MCF 10A (cell line): ENCODE measurements at regions not wholly inside any gene's neighbourhood (a gene's known extent, or its start where the extent isn't known, plus 50 kb on each side); places are given as distances from the start of the nearest gene placed in this dataset.

ENCODE experiments used
- BruUV-seq: library from RNA; stranded (reverse); fragments of 400-500 nt; replicated peaks from 2 replicates; lab custom pipeline; 2021; lab: Mats Ljungman, UMichigan
- CTCF ChIA-PET: fragments of 300-600 bp; sonication (Branson Sonifier 250); formaldehyde crosslinking; extraction: SDS; loops from one replicate; lab custom pipeline; 2021; ENCODE audit warnings: antibody characterized with exemption, inconsistent platforms; lab: Yijun Ruan, JAX
- POLR2A ChIA-PET: fragments of 300-600, 350-650 bp; sonication (Branson Sonifier 250); formaldehyde crosslinking; extraction: SDS; loops from one replicate; lab custom pipeline; 2020; ENCODE audit warnings: antibody characterized with exemption, inconsistent platforms; lab: Yijun Ruan, JAX
- DNase-seq: peaks from one replicate; pipeline ENCODE4 v3.0.0-alpha.2; 2018; ENCODE audit not compliant: unreplicated experiment
- H3K27ac Mint-ChIP-seq: one replicate; pipeline ENCODE4 v1.8.0; 2022; ENCODE audit warnings: mild to moderate bottlenecking, low read depth, mixed read lengths; ENCODE audit not compliant: unreplicated experiment
- H3K27me3 Mint-ChIP-seq: one replicate; pipeline ENCODE4 v1.8.0; 2022; ENCODE audit warnings: mixed read lengths; ENCODE audit not compliant: insufficient read depth, unreplicated experiment
- H3K36me3 Mint-ChIP-seq: one replicate; pipeline ENCODE4 v1.8.0; 2022; ENCODE audit warnings: mild to moderate bottlenecking, moderate library complexity, mixed read lengths; ENCODE audit not compliant: insufficient read depth, unreplicated experiment
- H3K4me1 Mint-ChIP-seq: one replicate; pipeline ENCODE4 v1.8.0; 2022; ENCODE audit warnings: mixed read lengths; ENCODE audit not compliant: insufficient read depth, unreplicated experiment
- H3K4me3 Mint-ChIP-seq: one replicate; pipeline ENCODE4 v1.8.0; 2022; ENCODE audit warnings: mild to moderate bottlenecking, moderate library complexity, mixed read lengths; ENCODE audit not compliant: unreplicated experiment
- H3K9me3 Mint-ChIP-seq: one replicate; pipeline ENCODE4 v1.8.0; 2022; ENCODE audit warnings: mixed read lengths; ENCODE audit not compliant: unreplicated experiment
- CTCF ChIP-seq: fragments of 200-600 bp; IDR thresholded peaks from one replicate; pipeline ENCODE4 v1.8.0; 2022; ENCODE audit warnings: antibody characterized with exemption, mild to moderate bottlenecking; ENCODE audit not compliant: unreplicated experiment
- intact Hi-C: fragments of 100-400 bp; cut with micrococcal nuclease; formaldehyde crosslinking; loops from 2 replicates; pipeline ENCODE4 v1.14.1; 2022

DNA sequence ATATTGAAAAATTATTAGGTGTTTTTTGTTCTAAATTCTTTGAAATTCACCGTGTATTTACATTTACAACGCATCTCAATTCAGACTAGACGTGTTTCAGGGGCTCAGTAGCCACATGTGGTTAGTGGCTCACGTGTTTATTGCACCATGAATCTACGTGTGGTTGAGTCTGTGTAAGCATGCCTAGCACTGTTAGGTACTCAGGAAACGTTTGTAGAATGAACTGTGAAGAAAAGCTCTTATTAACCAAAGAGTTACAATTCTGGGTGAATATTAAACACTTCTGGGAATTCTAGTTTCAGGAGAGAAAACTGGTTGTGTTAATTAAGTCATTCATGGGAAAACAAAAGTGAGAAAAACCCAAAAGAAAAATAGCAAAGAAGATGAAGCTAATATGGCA lies 117.5 kb upstream of the CDH6 start:
- CTCF ChIA-PET, result no interaction called here
- no TSS peak for BruUV-seq
- Mint-ChIP-seq H3K27me3 (no peaks in the 10 kb centered on the region), H3K27ac (peak overlapping the region; percentile 25), H3K36me3 (no peaks in the 10 kb centered on the region), H3K4me3 (no peak overlapping the region), H3K4me1 (no peaks in the 10 kb centered on the region), H3K9me3 (peaks cover 14% of the 10 kb centered on the region)
- DNase-seq, result no peak
- intact Hi-C loops, result no loop called here
- no peak for TF ChIP-seq CTCF
- POLR2A ChIA-PET, result interaction anchor here (0.7 kb wide), 1 partner anchor 1061 kb away, joined by 4 read pairs; no protein-coding TSS in a partner anchor

- H3K9me3 Mint-ChIP-seq, result no peaks in the 10 kb centered on the region
- TF ChIP-seq CTCF, result no peak
- ChIA-PET CTCF (interaction anchor here (0.9 kb wide), 1 partner anchor 118 kb away, joined by 3 read pairs; no protein-coding TSS in a partner anchor), POLR2A (no interaction called here)
- no peak overlapping the region for H3K4me3 Mint-ChIP-seq
- no peaks in the 10 kb centered on the region for H3K36me3 Mint-ChIP-seq
- H3K27me3 Mint-ChIP-seq, result no peaks in the 10 kb centered on the region
- no peak overlapping the region for H3K27ac Mint-ChIP-seq
- intact Hi-C loops, result no loop called here
- no peak for DNase-seq
- no peaks in the 10 kb centered on the region for H3K4me1 Mint-ChIP-seq
- BruUV-seq, result no TSS peak
These were observed 125.2 kb upstream of the CDH6 start for GRCh38 chr5:31068287-31068686.

DNA sequence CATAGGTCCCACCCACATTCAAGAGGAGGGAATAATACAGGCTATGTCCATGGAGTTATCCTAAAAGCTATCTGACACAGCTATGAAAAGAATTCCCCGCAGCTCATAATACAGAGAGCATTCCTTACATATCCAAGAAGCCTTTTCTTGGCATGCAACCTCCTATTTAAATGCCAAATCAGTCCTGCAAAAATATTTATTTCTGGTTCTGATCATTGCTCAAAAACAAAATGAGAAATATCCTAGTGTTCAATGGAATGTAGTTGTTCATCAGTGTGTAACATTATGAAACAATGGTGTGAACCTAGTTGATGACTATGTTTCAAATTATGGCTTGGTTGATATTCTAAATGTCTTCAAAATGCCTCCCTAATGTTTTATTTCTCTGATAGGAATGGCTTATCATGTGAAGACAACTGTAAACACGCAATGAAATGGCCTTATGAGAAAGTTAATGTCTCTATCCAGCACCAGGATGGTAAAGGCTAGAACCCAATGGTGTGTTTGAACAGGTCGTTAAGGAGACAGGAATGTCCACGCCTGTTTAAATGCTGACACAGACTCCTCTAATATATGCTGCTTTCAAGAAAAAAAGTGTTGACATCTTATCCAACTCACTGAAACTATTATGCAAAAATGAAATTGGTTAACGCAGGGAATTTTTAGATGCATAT lies 126.7 kb upstream of the CDH6 start:
- no peak for TF ChIP-seq CTCF
- no peaks in the 10 kb centered on the region for H3K9me3 Mint-ChIP-seq
- POLR2A ChIA-PET, result no interaction called here
- no peaks in the 10 kb centered on the region for H3K27me3 Mint-ChIP-seq
- BruUV-seq, result no TSS peak
- DNase-seq, result no peak
- H3K27ac Mint-ChIP-seq, result no peak overlapping the region
- no peaks in the 10 kb centered on the region for H3K36me3 Mint-ChIP-seq
- CTCF ChIA-PET, result no interaction called here
- no peaks in the 10 kb centered on the region for H3K4me1 Mint-ChIP-seq
- H3K4me3 Mint-ChIP-seq, result no peak overlapping the region
- intact Hi-C loops, result no loop called here

DNA sequence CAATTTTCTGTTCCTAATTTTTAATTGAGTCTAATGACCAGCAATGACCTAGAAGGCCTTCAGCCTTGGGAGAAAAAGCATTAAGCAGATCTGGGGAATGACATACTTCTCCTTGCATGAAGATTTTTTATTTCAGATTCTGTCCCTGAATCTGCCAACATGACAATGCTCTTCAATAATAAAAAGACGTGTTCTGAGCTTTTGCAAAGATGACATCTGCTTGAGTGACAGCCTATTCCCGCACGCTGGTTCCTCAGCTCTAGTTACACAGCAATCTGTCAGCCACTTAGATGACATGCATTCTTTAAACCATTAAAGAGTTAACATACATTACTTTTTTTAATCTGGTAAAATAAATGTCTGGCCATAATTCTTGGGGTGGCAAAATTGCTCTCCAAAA lies 129.3 kb upstream of the CDH6 start:
- no peaks in the 10 kb centered on the region for H3K36me3 Mint-ChIP-seq
- H3K4me3 Mint-ChIP-seq, result no peak overlapping the region
- ChIA-PET POLR2A (no interaction called here), CTCF (interaction anchor here (0.7 kb wide), 1 partner anchor 850 kb away, joined by 3 read pairs; no protein-coding TSS in a partner anchor)
- no peak for TF ChIP-seq CTCF
- H3K4me1 Mint-ChIP-seq, result no peaks in the 10 kb centered on the region
- no peak overlapping the region for H3K27ac Mint-ChIP-seq
- BruUV-seq, result no TSS peak
- DNase-seq, result no peak
- H3K27me3 Mint-ChIP-seq, result no peaks in the 10 kb centered on the region
- no peaks in the 10 kb centered on the region for H3K9me3 Mint-ChIP-seq
- intact Hi-C loops, result no loop called here
